SU-DHL-6 (cell line): ENCODE measurements at regions not wholly inside any gene's neighbourhood (a gene's known extent, or its start where the extent isn't known, plus 50 kb on each side); places are given as distances from the start of the nearest gene placed in this dataset.

ENCODE experiments used
- H2AFZ ChIP-seq: fragments of 200-600 bp; sonication (generic); 2 replicates; pipeline ENCODE4 v1.6.1; 2014; ENCODE audit warnings: low read depth, mild to moderate bottlenecking, moderate library complexity, mixed read lengths, antibody characterized with exemption, low read length; ENCODE audit not compliant: severe bottlenecking
- H3F3A ChIP-seq: fragments of 200-600 bp; shearing (Covaris generic); 2 replicates; pipeline ENCODE4 v1.6.0; 2016; ENCODE audit warnings: antibody characterized with exemption, mild to moderate bottlenecking; ENCODE audit not compliant: insufficient read depth
- H3K27ac ChIP-seq: fragments of 200-600 bp; sonication (generic); 2 replicates; pipeline ENCODE4 v1.5.1; 2016; ENCODE audit warnings: low read depth, mild to moderate bottlenecking, low read length, moderate library complexity, mixed read lengths
- H3K27me3 ChIP-seq: fragments of 200-600 bp; sonication (generic), shearing (Covaris generic); 2 replicates; pipeline ENCODE4 v1.6.0; 2014; ENCODE audit warnings: mild to moderate bottlenecking, low read length
- H3K36me3 ChIP-seq: fragments of 200-600 bp; sonication (generic); 2 replicates; pipeline ENCODE4 v1.6.1; 2014; ENCODE audit warnings: mild to moderate bottlenecking, low read length, mixed read lengths
- H3K4me2 ChIP-seq: fragments of 300-600, 200-600 bp; shearing (Covaris generic), sonication (generic); 2 replicates; pipeline ENCODE4 v1.6.0; 2014; ENCODE audit warnings: low read length, low read depth, mild to moderate bottlenecking; ENCODE audit not compliant: poor library complexity, severe bottlenecking
- H3K4me3 ChIP-seq: fragments of 200-600 bp; sonication (generic); 2 replicates; pipeline ENCODE4 v1.5.1; 2014; ENCODE audit warnings: antibody characterized with exemption, low read length, mild to moderate bottlenecking, mixed read lengths; ENCODE audit not compliant: insufficient read depth, poor library complexity, severe bottlenecking
- H3K79me2 ChIP-seq: fragments of 200-600 bp; sonication (generic); 2 replicates; pipeline ENCODE4 v1.6.1; 2014; ENCODE audit warnings: mild to moderate bottlenecking, low read length, moderate library complexity; ENCODE audit not compliant: insufficient read depth
- H3K9ac ChIP-seq: fragments of 200-600 bp; sonication (generic); 2 replicates; pipeline ENCODE4 v1.7.0; 2014; ENCODE audit warnings: mild to moderate bottlenecking, low read length
- H3K9me2 ChIP-seq: fragments of 200-600 bp; sonication (generic); replicated peaks from 2 replicates; pipeline ENCODE4 v1.6.1; 2014; ENCODE audit warnings: low read length; ENCODE audit not compliant: insufficient read depth
- H3K9me3 ChIP-seq: fragments of 200-600 bp; sonication (generic); 2 replicates; pipeline ENCODE4 v1.6.1; 2014; ENCODE audit warnings: low read length, mixed read lengths; ENCODE audit not compliant: insufficient read depth
- H4K20me1 ChIP-seq: fragments of 200-600 bp; sonication (generic); 2 replicates; pipeline ENCODE4 v1.6.1; 2014; ENCODE audit warnings: low read depth, mild to moderate bottlenecking, antibody characterized with exemption, low read length, moderate library complexity, mixed read lengths
- EZH2phosphoT487 ChIP-seq: fragments of 200-600 bp; sonication (generic), shearing (Covaris generic); conservative IDR thresholded peaks from 2 replicates; pipeline ENCODE4 v1.6.1; 2018; ENCODE audit warnings: mild to moderate bottlenecking, antibody characterized with exemption, low read length, moderate library complexity, mixed read lengths
- TF ChIP-seq, protein P1 (sequence below): fragments of 200-600 bp; sonication (generic); IDR thresholded peaks from one replicate; pipeline ENCODE4 v1.5.1; 2017; ENCODE audit warnings: antibody characterized with exemption, mild to moderate bottlenecking, low read length, moderate library complexity; ENCODE audit not compliant: insufficient read depth, poor library complexity, severe bottlenecking

DNA sequence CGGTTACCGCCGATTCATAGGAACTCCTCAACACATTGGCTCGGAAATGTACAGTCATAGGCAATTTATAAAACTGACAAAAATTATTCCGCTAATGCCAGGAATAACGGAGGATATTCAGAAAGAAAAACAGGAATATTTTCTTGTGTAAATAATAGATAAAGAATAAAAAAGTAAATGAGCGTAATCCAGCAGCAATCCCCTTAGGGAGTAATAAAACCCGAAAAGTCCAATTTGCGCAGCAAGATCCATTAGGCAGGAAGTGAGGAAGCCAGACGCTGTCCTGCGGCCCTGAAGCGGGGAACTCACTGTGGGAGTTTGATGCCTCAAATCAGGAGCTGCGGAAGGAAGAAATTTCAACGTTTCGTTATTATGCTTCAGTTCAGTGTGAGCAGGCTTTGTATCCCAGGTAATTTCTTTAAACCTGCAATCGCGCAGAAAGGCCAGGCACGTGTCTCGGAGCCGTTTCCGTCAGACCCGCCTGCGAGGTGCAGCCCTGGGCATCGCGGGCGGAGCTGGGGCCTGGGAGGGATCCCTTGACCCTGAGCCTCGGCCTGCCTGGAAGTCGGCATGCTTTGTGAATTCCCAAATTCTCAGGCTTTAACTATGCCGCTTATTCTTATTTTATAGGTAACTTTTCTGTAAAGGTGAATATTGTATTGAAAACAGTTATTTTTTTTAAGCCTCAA is 180.9 kb upstream of the ALKAL2 start:
- peaks cover 9% of the 10 kb centered on the region; the same call in 1 of the 2 replicates for H3K9me3 ChIP-seq
- no peaks in the 10 kb centered on the region for H4K20me1 ChIP-seq
- no peaks in the 10 kb centered on the region for H3K9me2 ChIP-seq
- H3K9ac ChIP-seq, result no peak overlapping the region
- H3F3A ChIP-seq, result no peaks in the 10 kb centered on the region
- H3K27me3 ChIP-seq, result no peaks in the 10 kb centered on the region
- no peak overlapping the region for H2AFZ ChIP-seq
- H3K4me3 ChIP-seq, result no peak overlapping the region
- H3K4me2 ChIP-seq, result no peak overlapping the region
- no peaks in the 10 kb centered on the region for H3K36me3 ChIP-seq
- TF ChIP-seq, protein P1, sequence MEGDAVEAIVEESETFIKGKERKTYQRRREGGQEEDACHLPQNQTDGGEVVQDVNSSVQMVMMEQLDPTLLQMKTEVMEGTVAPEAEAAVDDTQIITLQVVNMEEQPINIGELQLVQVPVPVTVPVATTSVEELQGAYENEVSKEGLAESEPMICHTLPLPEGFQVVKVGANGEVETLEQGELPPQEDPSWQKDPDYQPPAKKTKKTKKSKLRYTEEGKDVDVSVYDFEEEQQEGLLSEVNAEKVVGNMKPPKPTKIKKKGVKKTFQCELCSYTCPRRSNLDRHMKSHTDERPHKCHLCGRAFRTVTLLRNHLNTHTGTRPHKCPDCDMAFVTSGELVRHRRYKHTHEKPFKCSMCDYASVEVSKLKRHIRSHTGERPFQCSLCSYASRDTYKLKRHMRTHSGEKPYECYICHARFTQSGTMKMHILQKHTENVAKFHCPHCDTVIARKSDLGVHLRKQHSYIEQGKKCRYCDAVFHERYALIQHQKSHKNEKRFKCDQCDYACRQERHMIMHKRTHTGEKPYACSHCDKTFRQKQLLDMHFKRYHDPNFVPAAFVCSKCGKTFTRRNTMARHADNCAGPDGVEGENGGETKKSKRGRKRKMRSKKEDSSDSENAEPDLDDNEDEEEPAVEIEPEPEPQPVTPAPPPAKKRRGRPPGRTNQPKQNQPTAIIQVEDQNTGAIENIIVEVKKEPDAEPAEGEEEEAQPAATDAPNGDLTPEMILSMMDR, result no peak
- TF ChIP-seq EZH2phosphoT487, result no peak
- H3K27ac ChIP-seq, result no peak overlapping the region
- H3K79me2 ChIP-seq, result no peaks in the 10 kb centered on the region

DNA sequence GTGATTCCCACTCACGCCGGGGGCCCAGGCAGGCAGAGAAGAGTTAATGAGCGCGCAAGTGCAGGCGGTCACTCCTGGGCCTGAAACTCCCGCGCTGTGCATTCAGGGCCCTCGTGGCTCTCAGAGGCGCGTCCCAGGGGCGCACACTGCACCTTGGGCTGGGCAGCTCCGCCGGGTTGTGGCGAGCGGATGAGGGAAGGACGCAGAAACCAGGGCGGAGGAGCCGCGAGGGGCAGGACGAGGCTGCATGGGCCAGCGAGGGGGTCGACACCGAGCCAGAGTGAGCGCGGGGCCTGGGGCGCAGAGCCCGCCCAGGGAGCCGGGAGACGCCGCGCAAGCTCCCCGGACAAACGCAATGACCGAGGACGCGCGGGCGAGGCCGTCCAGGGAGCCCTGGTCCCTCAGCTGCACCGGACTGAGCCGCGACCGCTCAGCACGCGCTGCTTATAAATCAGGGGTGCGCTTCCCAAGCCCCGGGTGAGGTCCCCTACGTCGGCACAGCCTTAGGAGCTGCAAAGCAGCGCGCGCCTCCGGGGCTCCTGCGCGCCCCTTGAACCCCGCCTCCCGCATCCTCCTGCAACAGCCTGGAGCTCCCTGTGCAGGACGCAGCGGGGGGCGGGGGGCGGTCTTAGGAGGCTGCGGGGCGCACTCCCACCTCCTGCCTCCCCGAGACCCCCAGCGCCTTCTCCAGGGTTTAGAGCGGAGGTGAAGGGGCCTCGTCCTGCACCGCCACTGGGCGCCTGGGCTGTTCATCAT is 180.2 kb upstream of the ALKAL2 start:
- H4K20me1 ChIP-seq, result no peaks in the 10 kb centered on the region
- H3K36me3 ChIP-seq, result no peaks in the 10 kb centered on the region
- peaks cover 3% of the 10 kb centered on the region; the same call in 1 of the 2 replicates for H3K9me3 ChIP-seq
- no peak overlapping the region for H3K27ac ChIP-seq
- H3K79me2 ChIP-seq, result no peaks in the 10 kb centered on the region
- no peaks in the 10 kb centered on the region for H3K27me3 ChIP-seq
- no peak overlapping the region for H3K9ac ChIP-seq
- H3K9me2 ChIP-seq, result no peaks in the 10 kb centered on the region
- no peak overlapping the region for H2AFZ ChIP-seq
- no peak overlapping the region for H3K4me3 ChIP-seq
- H3K4me2 ChIP-seq, result no peak overlapping the region
- TF ChIP-seq EZH2phosphoT487, result no peak
- TF ChIP-seq, protein P1, result no peak
- no peaks in the 10 kb centered on the region for H3F3A ChIP-seq

DNA sequence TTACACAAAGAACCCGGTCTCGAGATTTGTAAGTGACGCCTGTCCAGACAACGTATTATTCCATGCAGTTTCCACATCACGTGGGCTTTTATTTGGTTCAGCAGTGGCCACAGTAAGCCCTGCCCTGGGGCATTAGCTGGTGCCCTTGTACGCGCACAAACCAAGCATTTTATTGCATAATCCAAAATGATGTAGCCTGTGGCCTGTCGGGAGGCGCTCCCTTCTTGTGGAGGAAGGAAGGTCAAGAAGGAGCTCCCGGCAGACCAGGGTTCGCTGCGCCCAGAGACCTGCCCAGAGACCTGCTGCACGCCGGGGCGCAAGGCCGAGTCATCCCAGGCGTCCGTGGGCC is 179.6 kb upstream of the ALKAL2 start:
- H3K9me2 ChIP-seq, result no peaks in the 10 kb centered on the region
- no peak overlapping the region for H3K27ac ChIP-seq
- no peaks in the 10 kb centered on the region for H3K9me3 ChIP-seq
- H3K9ac ChIP-seq, result no peak overlapping the region
- H4K20me1 ChIP-seq, result no peaks in the 10 kb centered on the region
- no peaks in the 10 kb centered on the region for H3K79me2 ChIP-seq
- no peaks in the 10 kb centered on the region for H3F3A ChIP-seq
- H3K27me3 ChIP-seq, result no peaks in the 10 kb centered on the region
- H3K4me3 ChIP-seq, result no peak overlapping the region
- H2AFZ ChIP-seq, result no peak overlapping the region
- no peak overlapping the region for H3K4me2 ChIP-seq
- TF ChIP-seq EZH2phosphoT487, result no peak
- TF ChIP-seq, protein P1, result no peak
- no peaks in the 10 kb centered on the region for H3K36me3 ChIP-seq
